Upper lobe of left lung (tissue), 4 donors: ENCODE measurements at regions not wholly inside any gene's neighbourhood (a gene's known extent, or its start where the extent isn't known, plus 50 kb on each side); places are given as distances from the start of the nearest gene placed in this dataset.

ENCODE experiments used
- CTCF ChIP-seq, 6 experiments: fragments of 450-650 bp in 4 of 6; fragments of 200-600 bp in 2 of 6; sonication (generic) in 2 of 6; IDR thresholded peaks; one replicate each; pipeline ENCODE4 v1.5.1; 2016 to 2019; ENCODE audit warnings: antibody characterized with exemption in 6 of 6
- EP300 ChIP-seq, 4 donors: sonication (generic); formaldehyde crosslinking; IDR thresholded peaks; one replicate each; pipeline ENCODE4 v1.5.1; 2017; ENCODE audit warnings: antibody characterized with exemption in 4 of 4, control low read depth in 2 of 4
- POLR2A ChIP-seq, 4 donors: fragments of 450-650 bp; IDR thresholded peaks; one replicate each; pipeline ENCODE4 v1.5.1; 2016 to 2017; ENCODE audit warnings: antibody characterized with exemption in 4 of 4, mild to moderate bottlenecking in 2 of 4

- TF ChIP-seq CTCF (IDR thresholded peaks at IDR 0.05) (no peak), EP300 (IDR thresholded peaks at IDR 0.05) (no peak), POLR2A (IDR thresholded peaks at IDR 0.05) (no peak)
Observed at GRCh38 chr4:81566161-81566591, 94.5 kb upstream of the RASGEF1B start.
